ENCODE measurements at regions not wholly inside any gene's neighbourhood (a gene's known extent, or its start where the extent isn't known, plus 50 kb on each side); places are given as distances from the start of the nearest gene placed in this dataset.
"Not testable (repeated sequence)": the region's sequence is repeated elsewhere in the genome, so short reads cannot be mapped to it uniquely, and the experiment has no call there.

GRCh38 chr7:39758234-39758970, 135.0 kb downstream of the RALA start:
- intact Hi-C loops (cut with micrococcal nuclease), result no loop called here
- H3K9me3 Mint-ChIP-seq (ENCODE audit: unreplicated experiment), result no peaks in the 10 kb centered on the region
- no peak overlapping the region for H3K27ac Mint-ChIP-seq (ENCODE audit: low read depth, unreplicated experiment)
- peaks cover 11% of the 10 kb centered on the region for H3K4me1 Mint-ChIP-seq (ENCODE audit: insufficient read depth, unreplicated experiment)
- ChIA-PET POLR2A (no interaction called here), CTCF (interaction anchor here (0.7 to 1.8 kb wide), 4 partner anchors 10 to 139 kb away, joined by 3 to 8 read pairs (median 4); no protein-coding TSS in a partner anchor)
- no peak for DNase-seq (ENCODE audit: unreplicated experiment)
- no peaks in the 10 kb centered on the region for H3K27me3 Mint-ChIP-seq (ENCODE audit: insufficient read depth, unreplicated experiment)
- H3K4me3 Mint-ChIP-seq (ENCODE audit: unreplicated experiment), result no peak overlapping the region
- BruUV-seq (replicated peaks), result no TSS peak
- TF ChIP-seq CTCF (IDR thresholded peaks at IDR 0.05; ENCODE audit: unreplicated experiment), result no peak
- H3K36me3 Mint-ChIP-seq (ENCODE audit: insufficient read depth, unreplicated experiment), result no peaks in the 10 kb centered on the region

- intact Hi-C loops (cut with micrococcal nuclease), result no loop called here
- Mint-ChIP-seq H3K4me1 (ENCODE audit: insufficient read depth, unreplicated experiment) (peaks cover 17% of the 10 kb centered on the region), H3K9me3 (ENCODE audit: unreplicated experiment) (no peaks in the 10 kb centered on the region), H3K36me3 (ENCODE audit: insufficient read depth, unreplicated experiment) (peaks cover 5% of the 10 kb centered on the region), H3K27ac (ENCODE audit: low read depth, unreplicated experiment) (no peak overlapping the region), H3K27me3 (ENCODE audit: insufficient read depth, unreplicated experiment) (no peaks in the 10 kb centered on the region), H3K4me3 (ENCODE audit: unreplicated experiment) (no peak overlapping the region)
- CTCF ChIA-PET, result no interaction called here
- DNase-seq (ENCODE audit: unreplicated experiment), result peak; percentile 27
- TF ChIP-seq CTCF (IDR thresholded peaks at IDR 0.05; ENCODE audit: unreplicated experiment), result no peak
- POLR2A ChIA-PET, result interaction anchor here (1.3 kb wide), 1 partner anchor 50 kb away, joined by 3 read pairs; no protein-coding TSS in a partner anchor
- no TSS peak for BruUV-seq (replicated peaks)
Measured at GRCh38 chr7:39761449-39761848, 138.1 kb downstream of the RALA start.

GRCh38 chr7:39762466-39762865, 139.1 kb downstream of the RALA start:
- POLR2A ChIA-PET, result interaction anchor here (0.7 kb wide), 2 partner anchors 274 to 321 kb away, joined by 3 read pairs; no protein-coding TSS in a partner anchor
- H3K27ac Mint-ChIP-seq (ENCODE audit: low read depth, unreplicated experiment); H3K27me3 Mint-ChIP-seq (ENCODE audit: insufficient read depth, unreplicated experiment); DNase-seq (ENCODE audit: unreplicated experiment); CTCF ChIA-PET; BruUV-seq (replicated peaks); H3K9me3 Mint-ChIP-seq (ENCODE audit: unreplicated experiment); H3K4me3 Mint-ChIP-seq (ENCODE audit: unreplicated experiment); intact Hi-C loops (cut with micrococcal nuclease); H3K36me3 Mint-ChIP-seq (ENCODE audit: insufficient read depth, unreplicated experiment): not testable (repeated sequence)
- H3K4me1 Mint-ChIP-seq (ENCODE audit: insufficient read depth, unreplicated experiment), result peaks cover 17% of the 10 kb centered on the region

GRCh38 chr7:39762881-39763280, 139.5 kb downstream of the RALA start:
- peaks cover 17% of the 10 kb centered on the region for H3K4me1 Mint-ChIP-seq (ENCODE audit: insufficient read depth, unreplicated experiment)
- BruUV-seq (replicated peaks); H3K9me3 Mint-ChIP-seq (ENCODE audit: unreplicated experiment); H3K4me3 Mint-ChIP-seq (ENCODE audit: unreplicated experiment); intact Hi-C loops (cut with micrococcal nuclease); DNase-seq (ENCODE audit: unreplicated experiment); H3K27me3 Mint-ChIP-seq (ENCODE audit: insufficient read depth, unreplicated experiment); H3K27ac Mint-ChIP-seq (ENCODE audit: low read depth, unreplicated experiment); H3K36me3 Mint-ChIP-seq (ENCODE audit: insufficient read depth, unreplicated experiment); CTCF ChIA-PET: not testable (repeated sequence)
- POLR2A ChIA-PET, result interaction anchor here (0.6 to 0.7 kb wide), 2 partner anchors 13 to 322 kb away, joined by 3 to 6 read pairs; no protein-coding TSS in a partner anchor

GRCh38 chr7:39765833-39766232, 142.5 kb downstream of the RALA start:
- CTCF ChIA-PET, result interaction anchor here (0.9 to 1.6 kb wide), 3 partner anchors 19 to 185 kb away, joined by 3 to 6 read pairs (median 3); no protein-coding TSS in a partner anchor
- H3K9me3 Mint-ChIP-seq (ENCODE audit: unreplicated experiment); H3K27me3 Mint-ChIP-seq (ENCODE audit: insufficient read depth, unreplicated experiment); H3K27ac Mint-ChIP-seq (ENCODE audit: low read depth, unreplicated experiment); POLR2A ChIA-PET; intact Hi-C loops (cut with micrococcal nuclease); H3K4me3 Mint-ChIP-seq (ENCODE audit: unreplicated experiment); BruUV-seq (replicated peaks); DNase-seq (ENCODE audit: unreplicated experiment): not testable (repeated sequence)
- peaks cover 11% of the 10 kb centered on the region for H3K4me1 Mint-ChIP-seq (ENCODE audit: insufficient read depth, unreplicated experiment)
- peaks cover 12% of the 10 kb centered on the region for H3K36me3 Mint-ChIP-seq (ENCODE audit: insufficient read depth, unreplicated experiment)

- H3K27ac Mint-ChIP-seq (ENCODE audit: low read depth, unreplicated experiment); intact Hi-C loops (cut with micrococcal nuclease); H3K4me1 Mint-ChIP-seq (ENCODE audit: insufficient read depth, unreplicated experiment); H3K4me3 Mint-ChIP-seq (ENCODE audit: unreplicated experiment); H3K9me3 Mint-ChIP-seq (ENCODE audit: unreplicated experiment); BruUV-seq (replicated peaks); DNase-seq (ENCODE audit: unreplicated experiment); H3K27me3 Mint-ChIP-seq (ENCODE audit: insufficient read depth, unreplicated experiment); POLR2A ChIA-PET: not testable (repeated sequence)
- H3K36me3 Mint-ChIP-seq (ENCODE audit: insufficient read depth, unreplicated experiment), result peaks cover 12% of the 10 kb centered on the region
- CTCF ChIA-PET, result interaction anchor here (0.6 kb wide), 1 partner anchor 1527 kb away, joined by 3 read pairs; no protein-coding TSS in a partner anchor
Measured at GRCh38 chr7:39768439-39768838, 145.1 kb downstream of the RALA start.

GRCh38 chr7:39774341-39774851, 151.0 kb downstream of the RALA start:
- intact Hi-C loops (cut with micrococcal nuclease); BruUV-seq (replicated peaks); H3K27me3 Mint-ChIP-seq (ENCODE audit: insufficient read depth, unreplicated experiment); H3K36me3 Mint-ChIP-seq (ENCODE audit: insufficient read depth, unreplicated experiment); H3K4me3 Mint-ChIP-seq (ENCODE audit: unreplicated experiment); H3K9me3 Mint-ChIP-seq (ENCODE audit: unreplicated experiment); H3K27ac Mint-ChIP-seq (ENCODE audit: low read depth, unreplicated experiment); CTCF ChIA-PET; POLR2A ChIA-PET; H3K4me1 Mint-ChIP-seq (ENCODE audit: insufficient read depth, unreplicated experiment); DNase-seq (ENCODE audit: unreplicated experiment): not testable (repeated sequence)

- H3K27me3 Mint-ChIP-seq (ENCODE audit: insufficient read depth, unreplicated experiment); H3K9me3 Mint-ChIP-seq (ENCODE audit: unreplicated experiment); H3K4me1 Mint-ChIP-seq (ENCODE audit: insufficient read depth, unreplicated experiment); H3K4me3 Mint-ChIP-seq (ENCODE audit: unreplicated experiment); H3K27ac Mint-ChIP-seq (ENCODE audit: low read depth, unreplicated experiment); intact Hi-C loops (cut with micrococcal nuclease); POLR2A ChIA-PET; BruUV-seq (replicated peaks); CTCF ChIA-PET: not testable (repeated sequence)
- peaks cover 18% of the 10 kb centered on the region for H3K36me3 Mint-ChIP-seq (ENCODE audit: insufficient read depth, unreplicated experiment)
- DNase-seq (ENCODE audit: unreplicated experiment), result peak; percentile 12
Measured at GRCh38 chr7:39781557-39781956, 158.2 kb downstream of the RALA start.
